Adrenal gland (tissue), 9 donors: ENCODE measurements at regions not wholly inside any gene's neighbourhood (a gene's known extent, or its start where the extent isn't known, plus 50 kb on each side); places are given as distances from the start of the nearest gene placed in this dataset.

Experiments
- DNase-seq, 7 donors: peaks; one replicate each; pipeline ENCODE4 v3.0.0-alpha.2; 2019 to 2020
- H3K27ac ChIP-seq, 5 donors: fragments of 200-600 bp; sonication (generic) in 4 of 5; 1 replicate in 3 of 5; 2 replicates in 2 of 5; pipeline versions ENCODE4 v1.5.1 to v1.8.0; 2016 to 2020; ENCODE audit warnings: mild to moderate bottlenecking in 1 of 5
- H3K27me3 ChIP-seq: fragments of 200-600 bp; 2 replicates; pipeline ENCODE4 v1.8.0; 2021
- H3K36me3 ChIP-seq, 2 donors: fragments of 200-600 bp; replicated peaks in 1 of 2; 1 replicate in 1 of 2; 2 replicates in 1 of 2; pipeline versions ENCODE4 v1.5.1 to v1.8.0; 2018 to 2022
- H3K4me1 ChIP-seq, 2 donors: fragments of 200-600 bp; replicated peaks in 1 of 2; 1 replicate in 1 of 2; 2 replicates in 1 of 2; pipeline versions ENCODE4 v1.5.1 to v1.8.0; 2018 to 2021
- H3K4me3 ChIP-seq, 4 donors: fragments of 200-600 bp; sonication (generic) in 3 of 4; one replicate each; pipeline ENCODE4 v1.5.1; 2016 to 2018
- H3K9me3 ChIP-seq, 3 donors: fragments of 200-600 bp; sonication (generic) in 1 of 3; replicated peaks in 1 of 3; 1 replicate in 2 of 3; 2 replicates in 1 of 3; pipeline versions ENCODE4 v1.5.1 to v1.8.0; 2016 to 2021
- CTCF ChIP-seq, 6 experiments: fragments of 450-650 bp in 4 of 6; fragments of 200-600 bp in 2 of 6; sonication (generic) in 1 of 6; IDR thresholded peaks; 1 replicate in 5 of 6; 2 replicates in 1 of 6; pipeline versions ENCODE4 v1.5.1 to v1.8.0; 2016 to 2021; ENCODE audit warnings: antibody characterized with exemption in 6 of 6, mild to moderate bottlenecking in 2 of 6, moderate library complexity in 1 of 6
- POLR2A ChIP-seq, 2 donors: fragments of 450-650 bp; IDR thresholded peaks; one replicate each; pipeline ENCODE4 v1.6.1; 2017; ENCODE audit warnings: antibody characterized with exemption in 2 of 2, mild to moderate bottlenecking in 2 of 2, moderate library complexity in 1 of 2
- WGBS, 4 donors: extraction: QIAGEN DNeasy Blood & Tissue Kit in 2 of 4; methylation state at CpG; one replicate each; pipeline versions ENCODE4 v1.1.5 to v1.1.7; 2013 to 2017; 5-methylcytosine and 5-hydroxymethylcytosine counted together
- intact Hi-C, 2 donors: fragments of 100-400 bp; cut with DNase I; formaldehyde crosslinking; loops; one replicate each; pipeline versions ENCODE4 v1.14.1 to v1.15.0; 2022 to 2023
- donor health status: healthy with polysubstance abuse.
- donor health status: Bipolar disorder and iron deficiency.
- donor health status: DM: yes; HTN: yes; CAD: no.
- donor health status: DM: no; HTN: no; CAD: no.
- donor health status: DM: no; HTN: no; CAD: no.

GRCh38 chr1:199453723-199454122 lies 573.8 kb upstream of the NR5A2 start:
- Histone ChIP-seq H3K27me3 (no peaks in the 10 kb centered on the region), H3K4me1 (no peaks in the 10 kb centered on the region), H3K27ac (no peak overlapping the region), H3K36me3 (no peaks in the 10 kb centered on the region), H3K9me3 (no peaks in the 10 kb centered on the region), H3K4me3 (no peak overlapping the region)
- no peak for DNase-seq
- TF ChIP-seq CTCF (IDR thresholded peaks at IDR 0.05) (no peak), POLR2A (IDR thresholded peaks at IDR 0.05) (no peak)
- intact Hi-C loops, result no loop called here
- WGBS, 4 donors, result 53 to 72% (median 61%) methylated on average over 3 of the region's 3 CpGs

GRCh38 chr1:199460933-199461332 lies 566.6 kb upstream of the NR5A2 start:
- TF ChIP-seq POLR2A (IDR thresholded peaks at IDR 0.05) (no peak), CTCF (IDR thresholded peaks at IDR 0.05) (no peak)
- H3K27ac ChIP-seq, result no peak overlapping the region

GRCh38 chr1:199463521-199464127 lies 563.9 kb upstream of the NR5A2 start:
- TF ChIP-seq POLR2A (IDR thresholded peaks at IDR 0.05) (no peak), CTCF (IDR thresholded peaks at IDR 0.05) (no peak)
- Histone ChIP-seq H3K4me1 (no peaks in the 10 kb centered on the region), H3K27me3 (no peaks in the 10 kb centered on the region), H3K36me3 (no peaks in the 10 kb centered on the region), H3K4me3 (no peak overlapping the region), H3K27ac (no peak overlapping the region), H3K9me3 (no peaks in the 10 kb centered on the region)
- 78 to 100% (median 84%) methylated on average over 1 of the region's 1 CpG; no CpG with 5 or more reads in 1 of the 4 donors for WGBS, 4 donors
- intact Hi-C loops, result no loop called here
- peak in 1 of 7 donors; percentile 2 for DNase-seq

More at GRCh38 chr1:199460933-199461332, 566.6 kb upstream of the NR5A2 start:
- Histone ChIP-seq H3K27me3 (no peaks in the 10 kb centered on the region), H3K4me1 (no peaks in the 10 kb centered on the region), H3K9me3 (no peaks in the 10 kb centered on the region), H3K36me3 (no peaks in the 10 kb centered on the region), H3K4me3 (no peak overlapping the region)
- intact Hi-C loops, result no loop called here
- 39 to 48% (median 45%) methylated on average over 3 of the region's 3 CpGs for WGBS, 4 donors
- DNase-seq, result peak in 2 of 7 donors; percentile 8 to 25

- no peaks in the 10 kb centered on the region for H3K36me3 ChIP-seq
- TF ChIP-seq POLR2A (IDR thresholded peaks at IDR 0.05) (no peak), CTCF (IDR thresholded peaks at IDR 0.05) (no peak)
- no peaks in the 10 kb centered on the region for H3K9me3 ChIP-seq
- 56 to 64% (median 61%) methylated on average over 2 of the region's 2 CpGs for WGBS, 4 donors
- no peak for DNase-seq
- H3K4me3 ChIP-seq, result no peak overlapping the region
- H3K27ac ChIP-seq, result no peak overlapping the region
- no peaks in the 10 kb centered on the region for H3K27me3 ChIP-seq
- intact Hi-C loops, result no loop called here
- no peaks in the 10 kb centered on the region for H3K4me1 ChIP-seq
These were observed 560.5 kb upstream of the NR5A2 start for GRCh38 chr1:199466961-199467360.
